ENCODE measurements at regions not wholly inside any gene's neighbourhood (a gene's known extent, or its start where the extent isn't known, plus 50 kb on each side); places are given as distances from the start of the nearest gene placed in this dataset.
"Not testable (repeated sequence)": the region's sequence is repeated elsewhere in the genome, so short reads cannot be mapped to it uniquely, and the experiment has no call there.

DNA sequence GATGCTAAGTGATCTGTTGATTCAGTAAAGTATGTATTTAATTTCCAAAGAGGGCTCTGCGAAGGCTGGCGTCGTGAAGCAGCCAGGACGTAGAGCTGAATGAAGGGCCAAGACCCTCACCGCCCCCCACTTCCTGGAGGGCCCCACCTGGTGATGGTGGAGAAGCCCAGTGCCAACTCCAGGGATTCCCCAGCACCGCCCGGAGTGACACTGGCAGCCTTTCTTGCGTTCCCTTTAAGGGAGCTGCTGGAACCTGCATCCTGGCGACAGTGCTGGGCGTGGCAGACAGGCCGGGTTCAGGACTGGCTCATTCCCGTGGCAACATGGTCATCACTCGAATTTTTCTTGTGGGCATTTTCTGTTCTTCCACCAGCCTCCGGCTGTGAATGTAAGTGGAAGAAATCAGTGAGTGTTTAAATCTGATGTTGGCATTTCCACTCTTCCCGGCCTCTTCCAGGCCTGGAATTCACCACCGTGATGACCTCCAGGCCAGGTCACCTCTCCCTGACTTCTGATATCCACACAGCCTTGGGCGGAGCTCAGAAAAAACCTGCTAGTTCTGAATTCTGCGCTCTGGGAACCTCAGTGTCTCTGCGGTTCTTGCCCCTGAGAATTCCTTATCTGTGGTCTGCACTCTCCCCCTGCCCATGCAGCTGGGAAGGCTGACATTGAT lies 57.4 kb upstream of the DACT2 start:
- Histone ChIP-seq H3K9ac (ENCODE audit: low read depth in 1 of 3, low read length in 3 of 3) (peak overlapping the region in 1 of 3 donors; percentile 8), H3K4me1 (ENCODE audit: control insufficient read depth in 3 of 3, insufficient read depth in 3 of 3, low read length in 3 of 3) (peaks cover 0 to 4% (median 2%) of the 10 kb centered on the region in 3 donors), H3K9me3 (ENCODE audit: control insufficient read depth in 3 of 3, low read length in 3 of 3) (no peaks in the 10 kb centered on the region), H3K36me3 (ENCODE audit: control insufficient read depth in 3 of 3, insufficient read depth in 3 of 3, low read length in 3 of 3) (no peaks in the 10 kb centered on the region), H3K27ac (ENCODE audit: low read depth, low read length) (no peak overlapping the region), H3K27me3 (ENCODE audit: control insufficient read depth in 3 of 3, insufficient read depth in 3 of 3, low read length in 3 of 3) (peaks cover 3 to 23% (median 3%) of the 10 kb centered on the region in 3 donors), H3K4me3 (ENCODE audit: low read length in 3 of 3) (no peak overlapping the region)

- no peak overlapping the region for H3K9ac ChIP-seq (ENCODE audit: low read depth in 1 of 3, low read length in 3 of 3)
- H3K4me3 ChIP-seq (ENCODE audit: low read length in 3 of 3): no peak overlapping the region
- H3K27me3 ChIP-seq (ENCODE audit: control insufficient read depth in 3 of 3, insufficient read depth in 3 of 3, low read length in 3 of 3): peaks cover 3 to 19% (median 3%) of the 10 kb centered on the region in 3 donors
- no peaks in the 10 kb centered on the region for H3K36me3 ChIP-seq (ENCODE audit: control insufficient read depth in 3 of 3, insufficient read depth in 3 of 3, low read length in 3 of 3)
- H3K27ac ChIP-seq (ENCODE audit: low read depth, low read length): peak overlapping the region; percentile 37
- H3K4me1 ChIP-seq (ENCODE audit: control insufficient read depth in 3 of 3, insufficient read depth in 3 of 3, low read length in 3 of 3): peaks cover 0 to 4% (median 2%) of the 10 kb centered on the region in 3 donors
- H3K9me3 ChIP-seq (ENCODE audit: control insufficient read depth in 3 of 3, low read length in 3 of 3): no peaks in the 10 kb centered on the region
Measured at GRCh38 chr6:168377484-168377855, 57.9 kb upstream of the DACT2 start.

- Histone ChIP-seq H3K4me1 (ENCODE audit: control insufficient read depth in 3 of 3, insufficient read depth in 3 of 3, low read length in 3 of 3) (peaks cover 0 to 4% (median 2%) of the 10 kb centered on the region in 3 donors), H3K9me3 (ENCODE audit: control insufficient read depth in 3 of 3, low read length in 3 of 3) (peaks cover 0 to 1% (median 0%) of the 10 kb centered on the region in 3 donors), H3K36me3 (ENCODE audit: control insufficient read depth in 3 of 3, insufficient read depth in 3 of 3, low read length in 3 of 3) (no peaks in the 10 kb centered on the region), H3K4me3 (ENCODE audit: low read length in 3 of 3) (no peak overlapping the region), H3K27ac (ENCODE audit: low read depth, low read length) (peak overlapping the region; percentile 37), H3K9ac (ENCODE audit: low read depth in 1 of 3, low read length in 3 of 3) (no peak overlapping the region), H3K27me3 (ENCODE audit: control insufficient read depth in 3 of 3, insufficient read depth in 3 of 3, low read length in 3 of 3) (peaks cover 0 to 19% (median 3%) of the 10 kb centered on the region in 3 donors)
Measured at GRCh38 chr6:168377856-168378832, 58.6 kb upstream of the DACT2 start.

GRCh38 chr6:168379579-168379978 lies 60.0 kb upstream of the DACT2 start:
- H3K4me1 ChIP-seq (ENCODE audit: control insufficient read depth in 3 of 3, insufficient read depth in 3 of 3, low read length in 3 of 3); H3K36me3 ChIP-seq (ENCODE audit: control insufficient read depth in 3 of 3, insufficient read depth in 3 of 3, low read length in 3 of 3); H3K27ac ChIP-seq (ENCODE audit: low read depth, low read length); H3K4me3 ChIP-seq (ENCODE audit: low read length in 3 of 3); H3K9ac ChIP-seq (ENCODE audit: low read depth in 1 of 3, low read length in 3 of 3); H3K9me3 ChIP-seq (ENCODE audit: control insufficient read depth in 3 of 3, low read length in 3 of 3): not testable (repeated sequence)
- H3K27me3 ChIP-seq (ENCODE audit: control insufficient read depth in 3 of 3, insufficient read depth in 3 of 3, low read length in 3 of 3): peaks cover 0 to 11% (median 3%) of the 10 kb centered on the region in 3 donors

DNA sequence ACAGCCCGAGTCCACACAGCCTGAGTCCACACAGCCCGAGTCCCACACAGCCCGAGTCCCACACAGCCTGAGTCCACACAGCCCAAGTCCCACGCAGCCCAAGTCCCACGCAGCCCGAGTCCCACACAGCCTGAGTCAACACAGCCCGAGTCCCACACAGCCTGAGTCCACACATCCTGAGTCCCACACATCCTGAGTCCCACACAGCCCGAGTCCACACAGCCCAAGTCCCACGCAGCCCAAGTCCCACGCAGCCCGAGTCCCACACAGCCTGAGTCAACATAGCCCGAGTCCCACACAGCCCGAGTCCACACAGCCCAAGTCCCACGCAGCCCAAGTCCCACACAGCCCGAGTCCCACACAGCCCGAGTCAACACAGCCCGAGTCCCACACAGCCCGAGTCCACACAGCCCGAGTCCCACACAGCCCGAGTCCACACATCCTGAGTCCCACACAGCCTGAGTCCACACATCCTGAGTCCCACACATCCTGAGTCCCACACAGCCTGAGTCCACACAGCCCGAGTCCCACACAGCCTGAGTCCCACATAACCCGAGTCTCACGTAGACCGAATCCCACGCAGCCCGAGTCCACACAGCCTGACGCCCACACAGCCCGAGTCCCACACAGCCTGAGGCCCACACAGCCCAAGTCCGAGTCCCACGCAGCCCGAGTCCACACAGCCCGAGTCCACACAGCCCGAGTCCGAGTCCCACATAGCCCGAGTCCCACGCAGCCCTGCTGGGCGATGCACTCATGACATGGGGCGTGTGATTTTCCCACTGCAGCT lies 60.6 kb upstream of the SMOC2 start:
- peaks cover 0 to 10% (median 5%) of the 10 kb centered on the region in 3 donors for H3K27me3 ChIP-seq (ENCODE audit: control insufficient read depth in 3 of 3, insufficient read depth in 3 of 3, low read length in 3 of 3)
- not testable (repeated sequence) for H3K36me3 ChIP-seq (ENCODE audit: control insufficient read depth in 3 of 3, insufficient read depth in 3 of 3, low read length in 3 of 3); H3K4me1 ChIP-seq (ENCODE audit: control insufficient read depth in 3 of 3, insufficient read depth in 3 of 3, low read length in 3 of 3); H3K27ac ChIP-seq (ENCODE audit: low read depth, low read length); H3K9ac ChIP-seq (ENCODE audit: low read depth in 1 of 3, low read length in 3 of 3); H3K9me3 ChIP-seq (ENCODE audit: control insufficient read depth in 3 of 3, low read length in 3 of 3); H3K4me3 ChIP-seq (ENCODE audit: low read length in 3 of 3)

- Histone ChIP-seq H3K9ac (ENCODE audit: low read depth in 1 of 3, low read length in 3 of 3) (no peak overlapping the region), H3K36me3 (ENCODE audit: control insufficient read depth in 3 of 3, insufficient read depth in 3 of 3, low read length in 3 of 3) (no peaks in the 10 kb centered on the region), H3K4me3 (ENCODE audit: low read length in 3 of 3) (no peak overlapping the region), H3K27ac (ENCODE audit: low read depth, low read length) (no peak overlapping the region), H3K4me1 (ENCODE audit: control insufficient read depth in 3 of 3, insufficient read depth in 3 of 3, low read length in 3 of 3) (peaks cover 5 to 11% (median 7%) of the 10 kb centered on the region in 3 donors), H3K27me3 (ENCODE audit: control insufficient read depth in 3 of 3, insufficient read depth in 3 of 3, low read length in 3 of 3) (peaks cover 0 to 11% (median 10%) of the 10 kb centered on the region in 3 donors), H3K9me3 (ENCODE audit: control insufficient read depth in 3 of 3, low read length in 3 of 3) (peaks cover 0 to 2% (median 0%) of the 10 kb centered on the region in 3 donors)
Measured at GRCh38 chr6:168380956-168381605, 59.9 kb upstream of the SMOC2 start.

- peaks cover 0 to 11% (median 10%) of the 10 kb centered on the region in 3 donors for H3K27me3 ChIP-seq (ENCODE audit: control insufficient read depth in 3 of 3, insufficient read depth in 3 of 3, low read length in 3 of 3)
- peaks cover 0 to 2% (median 0%) of the 10 kb centered on the region in 3 donors for H3K9me3 ChIP-seq (ENCODE audit: control insufficient read depth in 3 of 3, low read length in 3 of 3)
- peaks cover 5 to 11% (median 7%) of the 10 kb centered on the region in 3 donors for H3K4me1 ChIP-seq (ENCODE audit: control insufficient read depth in 3 of 3, insufficient read depth in 3 of 3, low read length in 3 of 3)
- H3K4me3 ChIP-seq (ENCODE audit: low read length in 3 of 3): no peak overlapping the region
- H3K9ac ChIP-seq (ENCODE audit: low read depth in 1 of 3, low read length in 3 of 3): no peak overlapping the region
- H3K36me3 ChIP-seq (ENCODE audit: control insufficient read depth in 3 of 3, insufficient read depth in 3 of 3, low read length in 3 of 3): no peaks in the 10 kb centered on the region
- H3K27ac ChIP-seq (ENCODE audit: low read depth, low read length): no peak overlapping the region
Measured at GRCh38 chr6:168381726-168382458, 59.1 kb upstream of the SMOC2 start.

DNA sequence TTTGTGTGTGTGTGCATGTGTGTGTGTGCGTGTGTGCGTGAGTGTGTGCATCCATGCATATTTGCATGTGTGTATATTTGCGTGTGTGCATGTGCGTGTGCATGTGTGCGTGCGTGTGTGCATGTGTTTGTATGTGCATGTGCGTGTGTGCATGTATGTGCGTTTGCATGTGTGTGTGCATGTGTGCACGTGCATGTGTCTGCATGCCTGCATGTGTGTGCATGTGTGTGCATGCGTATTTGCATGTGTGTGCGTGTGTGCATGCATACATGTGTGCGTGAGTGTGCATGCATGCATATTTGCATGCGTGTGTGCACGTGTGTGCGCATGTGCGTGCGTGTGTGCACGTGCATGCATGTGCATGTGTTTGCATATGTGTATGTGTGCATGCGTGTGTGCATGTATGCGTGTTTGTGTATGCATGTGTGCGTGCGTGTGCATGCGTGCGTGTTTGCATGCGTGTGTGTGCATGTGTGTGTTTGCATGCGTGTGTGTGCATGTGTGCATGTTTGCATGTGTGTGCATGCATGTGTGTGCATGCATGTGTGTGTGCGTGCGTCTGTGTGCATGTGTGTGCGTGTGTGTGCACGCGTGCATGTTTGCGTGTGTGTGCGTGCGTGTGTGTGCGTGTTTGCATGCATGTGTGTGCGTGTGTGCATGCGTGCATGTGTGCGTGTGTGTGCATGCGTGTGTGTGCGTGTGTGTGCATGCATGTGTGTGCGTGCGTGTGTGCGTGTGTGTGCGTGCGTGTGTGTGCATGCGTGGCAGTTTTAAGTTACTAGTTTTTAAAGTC lies 57.7 kb upstream of the SMOC2 start:
- peaks cover 5 to 7% (median 5%) of the 10 kb centered on the region in 3 donors for H3K4me1 ChIP-seq (ENCODE audit: control insufficient read depth in 3 of 3, insufficient read depth in 3 of 3, low read length in 3 of 3)
- H3K9me3 ChIP-seq (ENCODE audit: control insufficient read depth in 3 of 3, low read length in 3 of 3): peaks cover 0 to 2% (median 0%) of the 10 kb centered on the region in 3 donors
- H3K27me3 ChIP-seq (ENCODE audit: control insufficient read depth in 3 of 3, insufficient read depth in 3 of 3, low read length in 3 of 3): peaks cover 3 to 10% (median 4%) of the 10 kb centered on the region in 3 donors
- H3K27ac ChIP-seq (ENCODE audit: low read depth, low read length): no peak overlapping the region
- H3K36me3 ChIP-seq (ENCODE audit: control insufficient read depth in 3 of 3, insufficient read depth in 3 of 3, low read length in 3 of 3): no peaks in the 10 kb centered on the region
- H3K9ac ChIP-seq (ENCODE audit: low read depth in 1 of 3, low read length in 3 of 3): no peak overlapping the region
- peak overlapping the region in 1 of 3 donors; percentile 9 for H3K4me3 ChIP-seq (ENCODE audit: low read length in 3 of 3)
